A673 (cell line): ENCODE measurements at regions not wholly inside any gene's neighbourhood (a gene's known extent, or its start where the extent isn't known, plus 50 kb on each side); places are given as distances from the start of the nearest gene placed in this dataset.
A peak's percentile ranks its signal among the peaks of the same experiment; 100 is the strongest.

ENCODE experiments used
- BruUV-seq: library from RNA; stranded (reverse); fragments of 400-500 nt; replicated peaks from 2 replicates; lab custom pipeline; 2021; lab: Mats Ljungman, UMichigan
- CTCF ChIA-PET: fragments of 300-600 bp; sonication (Branson Sonifier 250); formaldehyde crosslinking; loops from one replicate; lab custom pipeline; 2022; ENCODE audit warnings: antibody characterized with exemption; lab: Charles Lee
- POLR2A ChIA-PET: fragments of 300-600 bp; sonication (Branson Sonifier 250); formaldehyde crosslinking; loops from one replicate; lab custom pipeline; 2022; ENCODE audit warnings: antibody characterized with exemption; ENCODE audit not compliant: low non-redundant PET; lab: Charles Lee
- DNase-seq: peaks from one replicate; pipeline ENCODE4 v3.0.0-alpha.2; 2015; ENCODE audit warnings: low spot score
- H3K27ac ChIP-seq: fragments of 200-600 bp; sonication (generic); 2 replicates; pipeline ENCODE4 v1.5.1; 2016; ENCODE audit warnings: mixed run types, low read depth, mild to moderate bottlenecking, mixed read lengths, antibody characterized with exemption, low read length; ENCODE audit not compliant: poor library complexity, severe bottlenecking
- H3K27me3 ChIP-seq: fragments of 200-600 bp; sonication (generic); replicated peaks from 2 replicates; pipeline ENCODE4 v1.6.1; 2017; ENCODE audit warnings: mixed run types, low read depth, mild to moderate bottlenecking, mixed read lengths, antibody characterized with exemption, low read length; ENCODE audit not compliant: insufficient read depth, poor library complexity
- H3K36me3 ChIP-seq: fragments of 200-600 bp; sonication (generic); 2 replicates; pipeline ENCODE4 v1.6.1; 2016; ENCODE audit warnings: mixed run types, mild to moderate bottlenecking, mixed read lengths, antibody characterized with exemption, low read length; ENCODE audit not compliant: insufficient read depth, poor library complexity, severe bottlenecking
- H3K4me1 ChIP-seq: fragments of 200-600 bp; sonication (generic); 2 replicates; pipeline ENCODE4 v1.6.1; 2017; ENCODE audit warnings: mixed run types, mild to moderate bottlenecking, mixed read lengths, antibody characterized with exemption, low read length; ENCODE audit not compliant: insufficient read depth, poor library complexity, severe bottlenecking
- H3K4me3 ChIP-seq: fragments of 200-600 bp; sonication (generic); 2 replicates; pipeline ENCODE4 v1.5.1; 2016; ENCODE audit warnings: low read depth, mixed run types, mild to moderate bottlenecking, mixed read lengths, low read length; ENCODE audit not compliant: poor library complexity, severe bottlenecking
- H3K9me3 ChIP-seq: fragments of 200-600 bp; sonication (generic); 2 replicates; pipeline ENCODE4 v1.6.1; 2016; ENCODE audit warnings: mixed run types, low read depth, mild to moderate bottlenecking, mixed read lengths, antibody characterized with exemption, low read length; ENCODE audit not compliant: poor library complexity, severe bottlenecking
- EZH2 ChIP-seq: fragments of 200-600 bp; sonication (generic); IDR thresholded peaks from 2 replicates; pipeline ENCODE4 v1.6.1; 2017; ENCODE audit warnings: borderline replicate concordance, low read depth, mild to moderate bottlenecking, mixed read lengths, antibody characterized with exemption, low read length; ENCODE audit not compliant: poor library complexity, severe bottlenecking
- intact Hi-C: fragments of 100-400 bp; cut with micrococcal nuclease; formaldehyde crosslinking; loops from one replicate; pipeline ENCODE4 v1.10.0; 2022; ENCODE audit not compliant: unreplicated experiment
- TF ChIP-seq, protein P1 (sequence below): fragments of 300-800, 200-600 bp; sonication (generic); conservative IDR thresholded peaks from 2 replicates; pipeline ENCODE4 v1.5.1; 2017; ENCODE audit warnings: low read depth, mild to moderate bottlenecking, antibody characterized with exemption, low read length, moderate library complexity, mixed read lengths

GRCh38 chr15:96408591-96409183, 78.2 kb downstream of the NR2F2 start:
- no peak for DNase-seq
- no TSS peak for BruUV-seq

GRCh38 chr15:96409215-96410138, 79.0 kb downstream of the NR2F2 start:
- TF ChIP-seq, protein P1, sequence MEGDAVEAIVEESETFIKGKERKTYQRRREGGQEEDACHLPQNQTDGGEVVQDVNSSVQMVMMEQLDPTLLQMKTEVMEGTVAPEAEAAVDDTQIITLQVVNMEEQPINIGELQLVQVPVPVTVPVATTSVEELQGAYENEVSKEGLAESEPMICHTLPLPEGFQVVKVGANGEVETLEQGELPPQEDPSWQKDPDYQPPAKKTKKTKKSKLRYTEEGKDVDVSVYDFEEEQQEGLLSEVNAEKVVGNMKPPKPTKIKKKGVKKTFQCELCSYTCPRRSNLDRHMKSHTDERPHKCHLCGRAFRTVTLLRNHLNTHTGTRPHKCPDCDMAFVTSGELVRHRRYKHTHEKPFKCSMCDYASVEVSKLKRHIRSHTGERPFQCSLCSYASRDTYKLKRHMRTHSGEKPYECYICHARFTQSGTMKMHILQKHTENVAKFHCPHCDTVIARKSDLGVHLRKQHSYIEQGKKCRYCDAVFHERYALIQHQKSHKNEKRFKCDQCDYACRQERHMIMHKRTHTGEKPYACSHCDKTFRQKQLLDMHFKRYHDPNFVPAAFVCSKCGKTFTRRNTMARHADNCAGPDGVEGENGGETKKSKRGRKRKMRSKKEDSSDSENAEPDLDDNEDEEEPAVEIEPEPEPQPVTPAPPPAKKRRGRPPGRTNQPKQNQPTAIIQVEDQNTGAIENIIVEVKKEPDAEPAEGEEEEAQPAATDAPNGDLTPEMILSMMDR, result no peak
- no peak for TF ChIP-seq EZH2
- H3K36me3 ChIP-seq, result no peaks in the 10 kb centered on the region
- no peaks in the 10 kb centered on the region for H3K9me3 ChIP-seq
- DNase-seq, result no peak
- H3K4me3 ChIP-seq, result peak overlapping the region; percentile 28
- intact Hi-C loops, result no loop called here
- ChIA-PET POLR2A (no interaction called here), CTCF (no interaction called here)
- no peak overlapping the region for H3K27ac ChIP-seq
- H3K27me3 ChIP-seq, result no peaks in the 10 kb centered on the region
- no TSS peak for BruUV-seq
- H3K4me1 ChIP-seq, result peaks cover 43% of the 10 kb centered on the region

More at GRCh38 chr15:96408591-96409183, 78.2 kb downstream of the NR2F2 start:
- CTCF ChIA-PET, result no interaction called here
- H3K36me3 ChIP-seq, result no peaks in the 10 kb centered on the region
- POLR2A ChIA-PET, result no interaction called here
- TF ChIP-seq, protein P1, result no peak
- TF ChIP-seq EZH2, result no peak
- no peaks in the 10 kb centered on the region for H3K27me3 ChIP-seq
- intact Hi-C loops, result no loop called here
- no peak overlapping the region for H3K27ac ChIP-seq
- peaks cover 43% of the 10 kb centered on the region for H3K4me1 ChIP-seq
- H3K4me3 ChIP-seq, result no peak overlapping the region
- no peaks in the 10 kb centered on the region for H3K9me3 ChIP-seq

GRCh38 chr15:96410175-96411055, 79.9 kb downstream of the NR2F2 start:
- Histone ChIP-seq H3K27ac (no peak overlapping the region), H3K4me1 (peaks cover 43% of the 10 kb centered on the region), H3K36me3 (no peaks in the 10 kb centered on the region), H3K4me3 (no peak overlapping the region), H3K27me3 (no peaks in the 10 kb centered on the region), H3K9me3 (no peaks in the 10 kb centered on the region)
- CTCF ChIA-PET, result no interaction called here
- BruUV-seq, result no TSS peak
- intact Hi-C loops, result no loop called here
- no peak for DNase-seq
- TF ChIP-seq, protein P1, result no peak
- TF ChIP-seq EZH2, result no peak
- POLR2A ChIA-PET, result no interaction called here
